HG03460 (cell line): ENCODE measurements at regions not wholly inside any gene's neighbourhood (a gene's known extent, or its start where the extent isn't known, plus 50 kb on each side); places are given as distances from the start of the nearest gene placed in this dataset.

ENCODE experiments used
- ATAC-seq: cut with Tn5 transposase; IDR thresholded peaks from one replicate; pipeline ENCODE4 v1.9.1; 2021; ENCODE audit not compliant: unreplicated experiment

DNA sequence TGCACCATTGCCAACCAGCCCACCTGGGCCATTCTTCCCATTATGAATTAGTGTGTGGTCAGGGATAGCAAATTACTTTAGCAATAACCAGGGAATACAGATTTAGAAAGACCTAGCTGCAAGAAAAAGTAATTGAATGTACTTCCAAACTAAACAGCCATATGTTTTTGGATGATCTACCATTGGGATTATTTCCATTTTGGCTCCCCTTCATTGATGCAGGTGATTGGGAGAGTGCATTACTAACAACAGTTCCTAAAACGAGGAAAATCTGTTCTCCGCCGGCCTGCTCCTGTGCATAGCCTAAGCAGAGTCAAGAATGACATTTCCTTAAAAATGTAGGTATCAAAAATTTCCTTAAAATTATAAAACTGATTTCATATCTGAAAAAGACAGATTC is 58.5 kb downstream of the MAIP1 start:
- no peak for ATAC-seq

DNA sequence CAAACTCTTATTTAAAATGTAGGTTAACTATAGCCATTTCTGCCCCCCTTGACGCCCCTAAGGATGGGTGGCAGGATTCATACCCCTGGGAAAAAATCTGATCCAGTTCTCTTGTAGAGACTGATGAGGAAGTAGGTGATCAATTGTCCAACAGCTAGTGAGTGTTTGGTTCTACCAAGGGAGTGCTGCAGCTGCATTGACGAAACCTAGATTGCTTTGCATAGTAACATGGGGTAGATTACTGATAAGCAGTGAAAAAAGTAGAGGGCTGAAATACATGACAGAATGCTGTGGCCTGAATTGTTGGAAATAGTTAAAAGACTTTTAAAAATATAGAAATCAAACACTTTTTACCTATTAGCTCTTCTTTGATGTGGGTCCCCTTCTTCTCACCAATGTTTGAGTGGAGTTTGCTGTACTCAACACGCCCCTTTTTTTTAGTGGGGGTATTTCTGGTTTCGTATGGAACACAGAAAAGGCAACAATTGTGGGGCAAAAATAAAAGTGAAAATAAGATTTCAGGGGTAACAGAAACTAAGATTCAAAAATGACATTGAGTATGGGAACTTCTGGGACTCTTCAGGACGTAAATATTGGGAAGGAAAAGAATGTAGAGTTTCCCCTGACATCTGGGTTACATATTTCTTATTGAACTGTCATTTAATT is 66.2 kb downstream of the MAIP1 start:
- peak; percentile 68 for ATAC-seq

DNA sequence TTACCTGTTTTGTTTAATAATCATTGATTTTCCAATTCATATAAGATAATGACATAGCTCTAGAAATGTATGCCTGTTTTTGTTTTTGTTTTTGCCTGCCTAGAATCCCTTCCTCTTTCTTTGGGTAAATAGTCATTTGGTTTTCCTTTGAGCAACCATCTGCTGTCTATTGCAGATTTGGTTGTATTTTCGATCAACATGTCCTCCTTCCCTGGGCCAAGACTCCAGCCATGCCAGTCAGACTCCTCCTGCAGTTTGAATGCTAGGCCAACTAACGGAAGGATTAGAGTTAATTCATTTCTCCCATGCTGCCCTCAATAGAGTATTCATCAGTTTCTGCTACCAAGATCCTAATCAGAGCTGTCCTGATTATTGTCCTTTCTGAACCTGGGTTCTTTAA is 67.1 kb downstream of the MAIP1 start:
- no peak for ATAC-seq

DNA sequence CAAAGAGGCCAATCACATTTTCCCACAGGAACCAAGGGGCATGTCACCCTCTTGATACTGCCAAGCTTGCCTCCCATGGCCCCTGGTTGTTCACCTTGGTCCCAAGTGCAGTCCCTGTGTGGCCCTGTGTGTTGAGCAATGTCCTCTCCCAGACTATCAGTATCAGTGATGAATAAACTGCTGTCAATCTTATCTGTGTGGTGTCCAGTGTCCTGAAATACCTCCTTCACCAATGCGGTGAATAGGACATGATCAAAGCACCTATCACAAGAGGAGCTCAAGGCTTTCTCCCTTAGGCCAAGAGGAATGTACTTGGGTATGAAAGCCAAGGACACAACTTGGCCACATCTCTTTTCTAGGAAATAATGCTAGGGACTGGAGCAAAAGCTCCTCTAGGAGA is 68.2 kb downstream of the MAIP1 start:
- ATAC-seq: no peak

DNA sequence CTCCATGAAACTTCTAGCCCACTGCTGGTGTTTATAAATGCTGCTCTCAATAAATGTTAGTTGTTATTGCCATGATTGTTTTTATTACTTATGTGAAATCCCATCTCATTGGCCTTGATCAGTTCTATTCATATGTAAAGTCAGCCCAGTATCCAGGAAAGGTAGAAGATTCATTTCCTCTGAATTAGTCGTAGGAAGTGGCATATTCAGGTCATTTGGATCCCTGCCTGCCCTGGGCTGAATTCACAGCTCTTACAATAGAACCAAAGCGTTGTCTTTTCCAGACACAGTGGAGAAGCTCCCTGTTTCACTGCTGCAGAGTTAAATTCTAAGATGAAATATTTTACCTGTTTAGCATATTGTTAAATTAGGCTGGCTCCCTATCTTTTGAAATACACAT is 70.3 kb downstream of the MAIP1 start:
- ATAC-seq: no peak

DNA sequence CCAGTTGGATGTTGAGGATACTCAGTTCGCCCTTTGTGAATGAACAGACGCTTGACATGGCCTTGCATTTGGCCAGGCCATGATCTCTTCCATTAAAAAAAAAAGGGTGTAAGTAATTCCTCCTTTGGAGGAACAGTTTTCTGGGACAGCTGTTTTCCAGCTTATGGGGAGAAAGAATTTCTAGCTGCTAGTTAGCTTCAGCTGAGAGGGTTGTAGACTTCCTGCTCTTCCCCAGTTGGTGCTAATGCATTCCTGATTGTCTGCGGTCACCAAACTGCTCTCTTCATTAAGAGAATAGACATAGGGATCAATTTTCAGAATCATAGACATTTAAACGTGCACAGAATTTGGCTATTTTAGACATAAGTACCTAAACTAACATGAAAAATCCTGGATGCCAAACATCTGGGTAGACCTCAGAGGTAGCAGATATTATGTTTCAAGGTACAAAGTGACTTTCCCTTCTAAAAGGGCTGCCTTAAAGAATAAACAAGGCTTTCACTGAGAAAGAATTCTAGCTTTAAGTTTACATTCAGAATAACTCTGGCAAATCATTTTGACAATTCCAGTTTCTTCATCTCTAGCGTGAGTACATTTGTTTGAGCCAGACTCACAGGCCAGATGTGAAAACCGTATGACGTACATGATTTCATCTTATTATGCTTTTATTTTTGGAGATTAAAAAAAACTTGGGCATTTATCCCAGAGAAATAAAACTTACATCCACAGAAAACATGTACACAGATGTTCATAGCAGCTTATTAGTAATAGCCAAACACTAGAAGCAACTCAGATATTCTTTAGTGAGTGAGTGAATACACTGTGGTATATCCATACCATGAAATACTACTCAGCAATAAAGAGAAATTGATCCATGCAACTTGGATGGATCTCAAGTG is 71.2 kb downstream of the MAIP1 start:
- ATAC-seq: no peak

DNA sequence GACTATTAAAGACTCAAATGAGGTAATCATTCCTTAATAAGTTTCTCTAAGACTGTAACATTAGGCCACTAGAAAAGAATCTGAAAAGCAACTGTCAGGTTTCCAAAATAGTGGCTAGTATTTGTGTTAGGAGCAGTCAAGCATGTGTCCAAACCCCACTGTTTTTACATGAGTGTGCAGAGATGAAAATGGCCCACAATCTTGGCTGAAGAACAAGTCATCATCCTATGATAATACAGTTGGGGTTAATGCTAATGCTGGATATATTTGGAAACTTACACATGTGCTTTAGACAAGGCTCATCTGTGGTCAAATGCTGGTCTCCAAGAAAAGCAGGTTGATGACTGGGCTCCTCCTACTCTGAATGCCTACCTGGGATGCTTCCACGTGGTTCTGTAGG is 73.6 kb downstream of the MAIP1 start:
- ATAC-seq: no peak

DNA sequence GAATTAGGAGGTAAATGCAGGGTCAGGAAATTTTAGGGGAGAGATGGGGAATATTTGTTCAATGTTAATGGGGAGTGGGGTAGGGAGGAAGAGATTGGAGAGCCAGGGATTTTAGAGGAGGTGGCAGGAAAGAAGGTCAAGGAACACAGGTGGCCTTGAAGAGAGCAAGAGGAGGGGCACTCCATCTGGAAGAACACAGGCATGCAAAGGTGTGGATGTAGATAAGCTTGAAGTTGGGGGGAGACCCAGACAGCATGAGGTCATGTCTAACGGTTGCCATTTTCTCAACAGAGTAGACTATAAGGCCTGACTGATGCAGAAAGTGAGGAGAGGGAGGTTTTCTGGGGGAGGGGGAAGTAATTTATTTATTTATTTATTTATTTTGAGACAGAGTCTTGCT is 77.5 kb downstream of the MAIP1 start:
- ATAC-seq: no peak

DNA sequence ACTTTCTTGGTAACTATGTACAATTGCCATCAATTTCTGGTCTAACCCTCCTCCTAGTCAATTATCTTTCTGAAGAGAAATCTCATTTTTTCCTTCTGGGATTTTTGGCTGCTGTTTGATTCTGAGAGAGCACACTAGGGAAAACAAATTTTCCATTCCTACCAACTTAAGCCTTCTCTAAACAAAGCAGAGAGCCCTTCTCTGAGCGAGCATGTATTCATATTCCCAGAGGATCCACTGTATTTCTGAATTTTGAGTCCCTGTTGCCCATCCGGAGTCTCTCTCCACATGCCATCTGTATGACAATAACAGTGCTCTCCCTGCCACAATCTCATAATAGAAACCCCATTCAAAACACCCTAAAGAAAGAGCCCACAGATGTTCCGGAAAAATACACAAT is 78.5 kb downstream of the MAIP1 start:
- ATAC-seq: no peak

DNA sequence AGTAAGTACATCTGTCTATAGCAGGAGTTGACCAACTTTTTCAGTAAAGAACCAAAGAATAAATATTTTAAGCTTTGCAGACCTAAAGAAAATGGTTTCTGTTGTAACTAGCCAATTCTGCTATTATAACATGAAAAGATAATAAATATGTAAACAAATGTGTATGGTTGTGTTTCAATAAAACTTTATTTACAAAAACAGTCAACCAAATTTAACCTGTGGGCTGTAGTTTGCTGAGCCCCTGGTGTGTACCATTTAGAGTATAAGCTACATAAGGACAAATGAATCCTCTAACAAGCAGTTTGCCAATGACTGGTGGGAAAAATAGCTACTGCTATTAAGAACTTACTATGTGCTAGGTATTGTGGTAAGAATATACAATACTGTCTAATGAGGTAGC is 79.4 kb downstream of the MAIP1 start:
- ATAC-seq: no peak

DNA sequence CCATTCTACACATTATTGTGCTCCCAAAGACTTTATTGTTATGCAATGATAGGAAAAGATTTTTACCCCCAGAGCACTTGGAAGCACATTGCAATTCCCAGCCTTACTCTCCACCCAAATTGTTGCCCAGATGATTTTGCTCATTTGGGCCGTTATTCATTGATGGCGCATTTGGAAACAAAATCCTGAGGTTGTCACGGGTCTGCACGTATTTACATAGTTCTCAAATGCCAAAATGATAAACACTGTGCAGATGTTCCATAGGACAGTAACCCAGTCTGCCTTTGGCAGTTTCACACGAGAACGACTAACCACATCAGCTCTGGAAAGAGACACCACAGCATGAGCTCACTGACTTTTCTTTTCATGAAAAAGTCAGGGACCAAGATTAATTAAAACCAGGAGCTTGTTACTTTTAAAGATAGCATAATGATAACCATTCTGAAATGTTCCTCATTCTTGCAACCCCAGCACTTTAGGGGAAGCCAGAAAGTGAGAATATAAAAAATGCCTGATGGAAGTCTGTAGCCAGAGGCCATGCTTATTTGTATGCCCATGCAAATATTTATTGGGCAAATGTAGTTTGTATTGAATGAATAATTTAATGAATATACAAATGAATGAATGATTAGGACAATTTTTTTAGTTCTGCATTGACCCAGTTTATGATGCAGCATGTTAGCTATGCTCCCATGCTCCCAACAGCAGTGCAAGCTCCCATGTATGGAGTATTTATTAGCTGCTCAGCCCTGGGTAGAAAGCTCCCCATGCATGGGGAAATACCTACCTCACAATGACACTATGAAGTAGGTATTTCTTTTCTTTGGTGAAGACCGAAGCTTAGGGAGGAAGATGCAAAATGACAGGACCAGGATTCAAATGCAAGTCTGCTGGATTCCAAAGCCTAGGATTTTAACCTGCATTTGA is 84.6 kb downstream of the MAIP1 start:
- no peak for ATAC-seq

DNA sequence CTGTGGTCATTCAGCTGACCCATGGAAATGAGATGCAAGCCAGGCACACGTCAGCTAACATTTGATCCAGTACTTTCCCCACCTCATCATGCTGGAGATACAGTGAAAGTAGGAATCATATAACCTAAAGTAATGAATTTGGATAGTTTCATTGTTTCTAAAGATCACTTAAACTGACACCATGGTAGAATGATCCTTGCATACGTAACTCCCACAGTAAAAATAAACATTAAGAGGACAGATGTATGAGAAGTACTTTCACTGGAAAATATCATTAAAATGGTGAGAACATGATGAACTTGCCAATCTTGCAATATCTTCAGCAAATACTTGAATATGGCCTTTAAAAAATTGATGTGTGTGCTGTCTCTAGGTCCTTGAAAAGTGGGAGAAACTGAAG is 85.4 kb downstream of the MAIP1 start:
- no peak for ATAC-seq

DNA sequence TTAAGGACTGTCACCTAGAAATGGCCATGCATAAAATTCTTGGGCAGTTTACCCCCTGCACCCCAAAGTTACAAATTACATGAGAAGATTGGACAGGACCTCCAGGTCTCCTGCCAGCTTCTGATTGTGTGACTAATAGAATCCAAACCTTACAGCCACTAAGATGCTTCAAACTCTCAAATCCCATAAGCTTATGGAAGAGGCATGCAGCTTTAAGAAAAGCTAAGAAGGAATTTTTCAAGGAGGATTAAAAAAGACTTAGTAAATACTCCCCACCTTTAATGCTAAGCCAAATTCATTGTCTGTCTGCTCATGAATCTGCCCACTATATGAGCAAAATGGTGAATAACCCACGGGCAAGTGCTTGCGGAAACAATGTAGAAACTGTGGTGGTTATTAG is 86.3 kb downstream of the MAIP1 start:
- ATAC-seq: no peak

DNA sequence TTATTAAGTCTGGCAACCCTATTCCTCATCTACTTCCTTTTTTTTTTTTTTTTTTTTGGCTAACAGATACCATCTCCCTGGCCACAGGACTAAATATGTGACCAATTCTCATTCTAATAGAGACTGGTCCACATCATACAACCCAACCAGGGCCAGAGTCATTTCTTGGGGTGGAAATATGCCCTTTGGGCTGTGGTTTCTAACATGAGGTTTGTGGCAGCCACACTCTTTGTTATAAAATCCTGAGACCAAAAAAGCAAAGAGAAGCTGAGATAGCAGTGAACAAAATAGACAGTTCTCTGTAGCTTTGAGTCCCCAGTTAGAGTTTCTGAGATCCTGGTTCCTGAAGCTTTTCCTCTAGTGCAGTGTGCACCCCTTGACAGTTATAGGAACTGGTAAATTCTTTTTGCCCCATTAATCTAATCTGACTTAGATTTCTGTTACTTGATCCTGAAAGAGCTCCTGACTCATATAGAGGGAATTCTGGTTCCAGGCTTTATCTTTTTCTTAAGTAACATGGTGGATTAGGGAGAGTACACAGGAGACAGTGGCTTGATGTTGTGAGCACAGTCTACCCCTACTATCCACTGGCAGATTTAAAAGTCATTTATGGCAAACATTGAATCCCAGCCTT is 86.8 kb downstream of the MAIP1 start:
- ATAC-seq: no peak

DNA sequence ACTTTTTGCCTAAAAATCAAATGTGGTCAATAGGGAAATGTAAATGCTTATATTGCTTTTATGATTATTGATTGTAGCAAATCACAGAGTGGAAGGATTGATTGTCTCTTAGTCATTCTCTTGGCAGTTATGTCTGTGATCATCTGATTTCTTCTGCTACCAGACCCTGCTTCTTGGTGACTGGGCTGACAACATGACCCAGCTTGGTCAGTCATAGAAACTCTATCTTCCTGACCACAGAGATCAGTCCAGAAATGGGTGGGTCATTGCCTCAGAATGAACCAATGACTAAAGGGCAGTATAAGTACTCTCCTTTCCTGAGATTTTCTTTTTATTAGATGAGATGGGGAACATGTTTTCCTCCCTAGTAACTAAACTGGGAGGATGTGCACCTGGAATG is 87.6 kb downstream of the MAIP1 start:
- no peak for ATAC-seq

DNA sequence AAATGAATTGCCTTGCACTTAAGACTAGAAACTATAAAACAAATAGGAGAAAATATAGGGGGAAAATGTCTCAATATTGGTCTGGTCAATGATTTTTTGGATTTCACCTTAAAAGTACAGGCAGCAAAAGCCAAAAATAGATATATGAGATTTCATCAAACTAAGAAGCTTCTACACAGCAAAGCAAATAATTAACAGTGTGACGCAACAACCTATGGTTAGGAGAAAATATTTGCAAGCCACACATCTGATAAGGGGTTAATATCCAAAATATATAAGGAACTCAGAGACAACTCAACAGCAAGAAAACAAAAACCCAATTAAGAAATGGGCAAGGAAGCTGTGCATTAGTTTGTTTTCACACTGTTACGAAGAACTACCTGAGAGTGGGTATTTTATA is 89.1 kb downstream of the MAIP1 start:
- ATAC-seq: no peak

DNA sequence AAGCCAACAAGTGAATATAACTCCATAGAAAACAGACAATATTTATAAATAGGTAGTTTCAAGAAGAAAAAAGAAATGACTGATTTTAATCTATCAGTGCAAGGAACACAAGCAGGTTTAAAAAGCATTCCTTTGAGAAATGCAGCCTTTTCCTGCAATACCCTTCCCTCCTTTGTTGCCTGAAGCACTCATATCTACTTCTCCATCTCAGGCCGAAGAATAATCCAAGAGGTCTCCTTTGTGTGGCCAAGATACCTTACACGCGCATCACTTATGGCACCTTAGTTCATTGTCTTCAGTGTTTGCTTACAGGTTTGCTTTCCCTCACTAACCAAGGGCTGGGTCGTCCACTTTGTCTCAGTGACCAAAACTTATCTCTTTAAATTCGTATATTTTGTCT is 93.0 kb downstream of the MAIP1 start:
- no peak for ATAC-seq

DNA sequence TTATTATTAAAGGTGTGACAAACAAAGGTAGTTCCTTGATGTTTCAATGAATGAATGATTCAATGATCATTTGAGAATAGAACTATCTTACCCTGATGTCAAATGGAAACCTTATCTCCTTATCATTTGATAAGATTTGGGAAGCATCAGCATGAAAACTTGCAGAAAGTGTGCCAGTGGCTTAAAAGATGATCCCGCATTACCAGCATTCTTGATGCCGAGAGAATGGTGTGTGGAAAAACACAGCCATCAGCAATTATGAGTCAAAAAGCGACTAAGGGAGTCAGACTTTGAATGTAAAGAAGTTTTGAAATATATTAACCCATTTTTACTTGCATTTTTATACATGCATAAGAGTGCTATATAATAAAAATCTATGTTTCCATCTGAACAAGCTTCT is 93.7 kb downstream of the MAIP1 start:
- no peak for ATAC-seq

DNA sequence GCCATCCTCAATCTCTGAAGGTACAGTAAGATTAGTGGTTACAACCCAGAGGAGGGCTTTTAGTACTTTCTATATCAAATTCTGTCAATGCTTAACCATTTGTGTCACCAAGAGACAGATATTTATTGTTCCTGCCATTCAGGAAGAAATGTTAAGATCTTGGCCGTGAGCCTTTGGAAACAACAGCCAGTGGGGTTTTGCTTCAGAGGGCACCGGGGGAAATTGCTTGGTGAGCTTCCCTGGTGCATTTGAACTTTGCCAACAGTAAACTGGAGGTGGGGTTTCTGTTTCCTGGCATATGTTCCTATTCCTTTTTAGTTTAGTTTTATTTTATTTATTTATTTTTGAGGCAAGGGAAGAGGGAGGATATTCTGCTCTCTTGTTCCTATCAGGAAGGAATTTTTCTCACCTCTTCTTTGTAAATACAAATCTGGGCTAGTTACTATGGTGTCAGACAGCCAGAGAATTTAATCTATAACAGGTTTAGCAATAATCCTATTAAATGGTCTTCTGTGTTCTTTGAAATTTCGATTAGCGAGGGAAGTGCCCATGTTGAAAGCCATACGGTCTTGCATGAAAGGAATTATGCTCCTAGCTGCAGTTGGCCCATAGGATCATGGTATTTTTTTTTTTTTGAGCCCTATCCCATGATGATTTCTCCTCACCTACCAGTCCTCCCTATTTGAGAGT is 95.7 kb downstream of the MAIP1 start:
- ATAC-seq: no peak

DNA sequence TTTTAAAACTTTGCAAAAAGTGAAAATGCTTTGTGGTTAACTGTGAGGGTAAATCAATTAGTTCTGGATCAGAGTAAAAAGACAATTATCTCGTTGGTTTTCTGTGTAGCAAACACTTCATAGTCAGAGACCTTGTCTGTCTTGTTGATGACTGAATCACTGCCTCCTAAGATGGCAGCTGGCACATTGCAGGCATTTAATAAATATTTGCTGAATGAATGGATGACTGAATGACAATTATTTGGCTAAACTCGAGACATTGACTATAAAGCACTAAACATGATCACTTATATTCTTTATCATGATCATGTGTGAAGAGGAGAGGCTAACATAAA is 96.2 kb downstream of the MAIP1 start:
- no peak for ATAC-seq

DNA sequence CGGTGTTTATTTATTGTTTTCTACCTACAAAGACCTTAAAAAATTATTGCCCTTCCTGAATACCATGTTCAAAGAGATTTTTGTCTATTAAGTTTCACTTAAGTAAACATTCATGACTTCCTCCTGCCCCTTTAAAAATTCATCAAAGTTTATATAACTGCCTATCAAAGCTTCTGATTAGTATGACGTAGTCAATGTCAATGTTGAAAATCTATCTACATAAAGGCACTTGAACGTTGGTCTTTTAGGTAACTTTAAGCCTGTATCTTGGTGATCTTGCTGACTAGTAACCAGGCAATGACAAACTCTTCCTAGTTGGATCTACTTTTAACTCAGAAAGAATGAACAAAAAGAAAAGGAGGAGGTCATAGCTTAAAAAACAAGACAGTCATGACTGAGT is 97.2 kb downstream of the MAIP1 start:
- no peak for ATAC-seq
